K562 (cell line): ENCODE measurements at regions not wholly inside any gene's neighbourhood (a gene's known extent, or its start where the extent isn't known, plus 50 kb on each side); places are given as distances from the start of the nearest gene placed in this dataset.

Experiments used
- ATAC-seq: fragments of 200-7000 bp; cut with Tn5 transposase; 3 replicates; pipeline ENCODE4 v1.9.1; 2020; ENCODE audit warnings: moderate library complexity
- BruUV-seq: library from RNA; stranded (reverse); fragments of 400-500 nt; replicated peaks from 2 replicates; lab custom pipeline; 2021; lab: Mats Ljungman, UMichigan
- CTCF ChIA-PET: fragments of 300-600 bp; formaldehyde crosslinking; extraction: SDS; loops from one replicate; lab custom pipeline; 2021; ENCODE audit warnings: low intra/inter-chr PET ratio; lab: Yijun Ruan, JAX
- POLR2A ChIA-PET: fragments of 300-600, 350-650 bp; sonication (Branson Sonifier 250); formaldehyde crosslinking; extraction: SDS; loops from one replicate; lab custom pipeline; 2021; ENCODE audit warnings: antibody characterized with exemption, inconsistent platforms; lab: Yijun Ruan, JAX
- DNase-seq, 4 experiments: peaks; one replicate each; pipeline versions ENCODE4 v3.0.0 to v3.0.0-alpha.2; 2011 to 2018; ENCODE audit warnings: low spot score in 3 of 4, mixed read lengths in 3 of 4; ENCODE audit errors: extremely low read depth in 1 of 4
- FAIRE-seq: peaks from 2 replicates; lab custom pipeline; 2011; peaks lifted over from hg19 to GRCh38; lab: Jason Lieb, UNC
- H2AFZ ChIP-seq: 2 replicates; pipeline ENCODE4 v1.6.0; 2011; ENCODE audit warnings: low read depth, low read length, control low read depth, inconsistent platforms
- H3K27ac ChIP-seq: fragments of 200-600 bp; 3 replicates; pipeline ENCODE4 v1.8.0; 2011; ENCODE audit warnings: low read depth, mild to moderate bottlenecking, control low read depth, inconsistent platforms, low read length, moderate library complexity, mixed read lengths; ENCODE audit errors: extremely low read depth
- H3K27me3 ChIP-seq, 2 experiments: fragments of 300-600 bp in 1 of 2; 2 replicates in 1 of 2; 3 replicates in 1 of 2; pipeline versions ENCODE4 v1.6.0 to v1.8.0; 2011; ENCODE audit warnings: inconsistent platforms in 2 of 2, low read length in 2 of 2, mild to moderate bottlenecking in 1 of 2, mixed read lengths in 1 of 2, moderate library complexity in 1 of 2; ENCODE audit not compliant: control insufficient read depth in 2 of 2, insufficient read depth in 2 of 2
- H3K36me3 ChIP-seq: fragments of 300-600 bp; 3 replicates; pipeline ENCODE4 v1.8.0; 2011; ENCODE audit warnings: mild to moderate bottlenecking, low read length, inconsistent platforms; ENCODE audit not compliant: control insufficient read depth, insufficient read depth
- H3K4me1 ChIP-seq, 2 experiments: fragments of 200-600 bp in 1 of 2; replicated peaks in 1 of 2; 2 replicates in 1 of 2; 3 replicates in 1 of 2; pipeline versions ENCODE4 v1.5.1 to v1.8.0; 2011; ENCODE audit warnings: inconsistent platforms in 2 of 2, low read length in 2 of 2, mild to moderate bottlenecking in 1 of 2, mixed read lengths in 1 of 2, moderate library complexity in 1 of 2; ENCODE audit not compliant: control insufficient read depth in 2 of 2, insufficient read depth in 2 of 2
- H3K4me2 ChIP-seq: 2 replicates; pipeline ENCODE4 v1.6.1; 2011; ENCODE audit warnings: low read length, control low read depth, inconsistent platforms, mixed read lengths; ENCODE audit not compliant: insufficient read depth
- H3K4me3 ChIP-seq: fragments of 200-600 bp; sonication (generic), shearing (Covaris generic); 2 replicates; pipeline ENCODE4 v1.5.1; 2016; ENCODE audit warnings: control low read depth, inconsistent platforms
- H3K79me2 ChIP-seq: fragments of 200-600 bp; 3 replicates; pipeline ENCODE4 v1.8.0; 2011; ENCODE audit warnings: low read length, inconsistent platforms; ENCODE audit not compliant: control insufficient read depth, insufficient read depth
- H3K9ac ChIP-seq, 2 experiments: 2 replicates each; pipeline versions ENCODE4 v1.6.0 to v1.6.1; 2011; ENCODE audit warnings: low read depth in 2 of 2, low read length in 2 of 2, control low read depth in 1 of 2, inconsistent platforms in 1 of 2, mild to moderate bottlenecking in 1 of 2, mixed read lengths in 1 of 2; ENCODE audit not compliant: insufficient read depth in 1 of 2
- H3K9me1 ChIP-seq: one replicate; pipeline ENCODE4 v1.6.0; 2011; ENCODE audit warnings: inconsistent platforms, mild to moderate bottlenecking, low read length, moderate library complexity; ENCODE audit not compliant: control insufficient read depth, insufficient read depth
- H3K9me3 ChIP-seq: replicated peaks from 2 replicates; pipeline ENCODE4 v1.5.1; 2011; ENCODE audit warnings: low read depth, low read length, inconsistent platforms; ENCODE audit not compliant: control insufficient read depth, insufficient read depth
- H4K20me1 ChIP-seq: replicated peaks from 2 replicates; pipeline ENCODE4 v1.6.1; 2011; ENCODE audit warnings: low read length, inconsistent platforms, mixed read lengths; ENCODE audit not compliant: control insufficient read depth, insufficient read depth
- HDAC8 ChIP-seq: fragments of 450-650 bp; IDR thresholded peaks from 2 replicates; pipeline ENCODE4 v1.6.1; 2016; ENCODE audit warnings: mild to moderate bottlenecking, missing genetic modification characterization, moderate library complexity, missing compliant biosample characterization
- RBM15 ChIP-seq: fragments of 200-400 bp; formaldehyde crosslinking; IDR thresholded peaks from 2 replicates; pipeline ENCODE4 v1.6.1; 2018; ENCODE audit warnings: mild to moderate bottlenecking, low read length, moderate library complexity; ENCODE audit not compliant: insufficient read depth
- TAF1 ChIP-seq: IDR thresholded peaks from 2 replicates; pipeline ENCODE4 v1.6.1; 2011; ENCODE audit warnings: mild to moderate bottlenecking, low read length, moderate library complexity; ENCODE audit not compliant: insufficient read depth, control insufficient read depth, severe bottlenecking; ENCODE audit errors: extremely low read depth
- ZNF408 ChIP-seq: fragments of 250-450 bp; sonication (Bioruptor Pico); IDR thresholded peaks from 2 replicates; pipeline ENCODE4 v1.4.0; 2020; ENCODE audit warnings: low read depth, mild to moderate bottlenecking, moderate library complexity
- ZNF766 ChIP-seq: fragments of 200-800 bp; sonication (Bioruptor generic); conservative IDR thresholded peaks from 2 replicates; pipeline ENCODE4 v1.6.1; 2016; ENCODE audit warnings: missing genetic modification characterization, missing compliant biosample characterization
- WGBS: fragments of 100-300 bp; shearing (Covaris generic); methylation state at CpG from one replicate; pipeline ENCODE4 v1.1.6; 2016; ENCODE audit warnings: low coverage, mixed read lengths; ENCODE audit not compliant: insufficient coverage; ENCODE audit errors: missing lambda C conversion rate; 5-methylcytosine and 5-hydroxymethylcytosine counted together
- in situ Hi-C: fragments of 300-500 bp; cut with MboI; formaldehyde crosslinking; loops from 4 replicates; pipeline ENCODE4 v1.15.0; 2018; ENCODE audit warnings: inconsistent platforms, mixed read lengths
- intact Hi-C: fragments of 100-400 bp; cut with micrococcal nuclease; formaldehyde crosslinking; loops from 2 replicates; pipeline ENCODE4 v1.14.2; 2022

GRCh38 chr12:97300431-97300830 lies 162.2 kb upstream of the RMST start (continued):
- TF ChIP-seq ZNF408: no peak

DNA sequence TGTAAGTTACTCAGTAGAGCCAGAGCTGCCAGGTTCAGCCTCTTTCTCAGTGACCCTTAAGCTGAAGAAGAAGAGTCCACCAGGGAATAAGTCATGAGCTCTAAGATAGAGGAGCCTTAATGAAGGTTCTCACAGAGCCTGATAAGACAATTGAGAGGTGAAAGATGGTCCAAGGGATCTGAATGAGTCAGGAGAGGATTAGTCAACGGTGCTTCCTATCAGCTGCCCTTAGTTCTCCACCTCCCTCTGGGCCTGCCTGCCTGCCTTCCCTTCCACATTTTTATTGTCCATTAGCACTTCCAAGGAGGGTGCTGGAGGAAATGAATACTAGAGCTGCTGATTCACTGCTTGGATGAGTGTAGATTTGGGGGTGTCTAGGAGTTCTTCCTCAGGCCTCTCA lies 161.7 kb upstream of the RMST start:
- WGBS: 0% methylated on average over 1 of the region's 1 CpG
- POLR2A ChIA-PET: no interaction called here
- TF ChIP-seq HDAC8 (tag) (no peak), TAF1 (no peak)

DNA sequence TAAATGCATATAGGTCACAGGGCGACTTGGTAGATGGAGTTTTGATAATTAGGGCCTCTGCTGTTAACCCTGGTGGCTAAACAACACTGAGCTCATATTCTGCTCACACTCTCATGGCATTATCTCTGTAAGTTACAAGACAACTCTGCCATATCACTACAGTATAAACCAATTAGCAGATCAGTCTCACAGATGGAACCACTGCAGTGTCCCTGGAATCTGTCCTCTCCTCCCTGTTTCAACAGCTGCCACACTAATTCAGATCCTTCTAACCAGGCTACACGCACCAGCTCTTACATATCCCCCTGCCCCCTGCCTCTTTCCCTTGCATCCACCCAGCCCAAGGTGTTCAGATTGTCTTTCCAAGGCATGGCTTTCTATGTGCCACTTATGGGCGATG lies 161.0 kb upstream of the RMST start:
- H3K4me1 ChIP-seq: no peaks in the 10 kb centered on the region
- no peak for TF ChIP-seq ZNF766 (CRISPR knock-in tag)
- TF ChIP-seq RBM15: no peak
- H3K9ac ChIP-seq: no peak overlapping the region
- H4K20me1 ChIP-seq: no peaks in the 10 kb centered on the region
- no peaks in the 10 kb centered on the region for H3K27me3 ChIP-seq
- no peak overlapping the region for H3K4me3 ChIP-seq
- DNase-seq: no peak
- no TSS peak for BruUV-seq
- POLR2A ChIA-PET: no interaction called here
- WGBS: 0% methylated on average over 3 of the region's 3 CpGs
- no peak for FAIRE-seq
- H3K9me3 ChIP-seq: no peaks in the 10 kb centered on the region
- CTCF ChIA-PET: no interaction called here
- no peak for ATAC-seq
- in situ Hi-C loops: loop anchor here (25.0 kb wide), 1 partner anchor 1086 kb away; no protein-coding TSS in a partner anchor
- H3K79me2 ChIP-seq: no peaks in the 10 kb centered on the region
- H3K4me2 ChIP-seq: no peak overlapping the region
- no peak overlapping the region for H2AFZ ChIP-seq
- no peaks in the 10 kb centered on the region for H3K36me3 ChIP-seq
- intact Hi-C loops: no loop called here
- no peak overlapping the region for H3K27ac ChIP-seq
- no peaks in the 10 kb centered on the region for H3K9me1 ChIP-seq

More for the DNA sequence above, 161.7 kb upstream of the RMST start:
- DNase-seq (no peak), FAIRE-seq (no peak), ATAC-seq (no peak)
- no peak overlapping the region for H3K4me3 ChIP-seq
- H3K9me3 ChIP-seq: no peaks in the 10 kb centered on the region
- H3K36me3 ChIP-seq: no peaks in the 10 kb centered on the region
- H3K4me2 ChIP-seq: no peak overlapping the region
- no peaks in the 10 kb centered on the region for H3K27me3 ChIP-seq
- no peak overlapping the region for H3K9ac ChIP-seq
- no peak overlapping the region for H3K27ac ChIP-seq
- H4K20me1 ChIP-seq: no peaks in the 10 kb centered on the region
- no peaks in the 10 kb centered on the region for H3K4me1 ChIP-seq
- no peak overlapping the region for H2AFZ ChIP-seq
- no TSS peak for BruUV-seq
- in situ Hi-C loops: loop anchor here (25.0 kb wide), 1 partner anchor 1086 kb away; no protein-coding TSS in a partner anchor
- CTCF ChIA-PET: no interaction called here
- intact Hi-C loops: no loop called here
- no peaks in the 10 kb centered on the region for H3K79me2 ChIP-seq
- no peaks in the 10 kb centered on the region for H3K9me1 ChIP-seq
